ENCODE measurements at regions not wholly inside any gene's neighbourhood (a gene's known extent, or its start where the extent isn't known, plus 50 kb on each side); places are given as distances from the start of the nearest gene placed in this dataset.
A peak's percentile ranks its signal among the peaks of the same experiment; 100 is the strongest.

- FAIRE-seq = peak; percentile 94
- WGBS (ENCODE audit: insufficient coverage, low coverage, missing lambda C conversion rate) = 1% methylated on average over 11 of the region's 11 CpGs
- H2AFZ ChIP-seq (ENCODE audit: low read depth, low read length) = peak overlapping the region; percentile 52
- H3K27me3 ChIP-seq (ENCODE audit: control insufficient read depth in 2 of 2, insufficient read depth in 2 of 2, low read length in 2 of 2) = no peaks in the 10 kb centered on the region
- no peaks in the 10 kb centered on the region for H3K9me1 ChIP-seq (ENCODE audit: control insufficient read depth, insufficient read depth, low read length)
- peak overlapping the region; percentile 62 for H3K4me2 ChIP-seq (ENCODE audit: insufficient read depth, low read length)
- no peaks in the 10 kb centered on the region for H4K20me1 ChIP-seq (replicated peaks; ENCODE audit: control insufficient read depth, insufficient read depth, low read length)
- H3K79me2 ChIP-seq (ENCODE audit: control insufficient read depth, insufficient read depth, low read length) = no peaks in the 10 kb centered on the region
- peak; percentile 92 for ATAC-seq
- H3K27ac ChIP-seq (ENCODE audit: extremely low read depth, low read depth, low read length) = peak overlapping the region; percentile 69
- peaks cover 17 to 23% of the 10 kb centered on the region in 2 experiments for H3K4me1 ChIP-seq (replicated peaks in 1 of 2; ENCODE audit: control insufficient read depth in 2 of 2, insufficient read depth in 2 of 2, low read length in 2 of 2)
- intact Hi-C loops (cut with micrococcal nuclease) = loop anchor here (5.0 kb wide), 1 partner anchor 132 kb away; the partner anchor contains the start of gene DNAJC1
- H3K4me3 ChIP-seq = no peak overlapping the region
- CTCF ChIA-PET (ENCODE audit: low intra/inter-chr PET ratio) = interaction anchor here (0.6 to 0.7 kb wide), 2 partner anchors 164 to 239 kb away, joined by 3 to 4 read pairs; no protein-coding TSS in a partner anchor
- peak overlapping the region; percentile 13 to 20; a peak in 3 of 4 replicates for H3K9ac ChIP-seq (ENCODE audit: insufficient read depth in 1 of 2, low read depth in 2 of 2, low read length in 2 of 2)
- H3K9me3 ChIP-seq (replicated peaks; ENCODE audit: control insufficient read depth, insufficient read depth, low read depth, low read length) = no peaks in the 10 kb centered on the region
- peak; percentile 26 to 83 (median 58) for DNase-seq (ENCODE audit: extremely low read depth in 1 of 4, low spot score in 3 of 4)
- in situ Hi-C loops (cut with MboI) = no loop called here
- H3K36me3 ChIP-seq (ENCODE audit: control insufficient read depth, insufficient read depth, low read length) = no peaks in the 10 kb centered on the region
- BruUV-seq (replicated peaks) = no TSS peak
- POLR2A ChIA-PET = interaction anchor here (0.6 to 1.5 kb wide), 5 partner anchors 9 to 921 kb away, joined by 3 to 5 read pairs (median 3); no protein-coding TSS in a partner anchor
- TF ChIP-seq MTA2 (IDR thresholded peaks at IDR 0.05; ENCODE audit: low read depth) (peak; percentile 67), YBX1 (IDR thresholded peaks at IDR 0.05) (no peak), ZNF318 (IDR thresholded peaks at IDR 0.05; ENCODE audit: borderline replicate concordance in 1 of 2, low read depth in 1 of 2) (peak in 1 of 2 experiments; percentile 82; a peak in 2 of 4 replicates), MAZ (CRISPR knock-in tag; conservative IDR thresholded peaks at IDR 0.05 in 1 of 2, IDR thresholded peaks at IDR 0.05 in 1 of 2) (peak; percentile 31 to 63; a peak in 3 of 4 replicates), PYGO2 (tag; IDR thresholded peaks at IDR 0.05) (no peak)
Observed at GRCh38 chr10:22133749-22134624, 83.8 kb downstream of the EBLN1 start.
